ENCODE measurements at regions not wholly inside any gene's neighbourhood (a gene's known extent, or its start where the extent isn't known, plus 50 kb on each side); places are given as distances from the start of the nearest gene placed in this dataset.

GRCh38 chr2:124983595-124983994 is 958.5 kb downstream of the CNTNAP5 start:
- TF ChIP-seq CTCF (IDR thresholded peaks at IDR 0.05; ENCODE audit: low read length) (no peak), EZH2 (IDR thresholded peaks at IDR 0.05; ENCODE audit: borderline replicate concordance, low read length) (no peak)
